BE2C (cell line): ENCODE measurements at regions not wholly inside any gene's neighbourhood (a gene's known extent, or its start where the extent isn't known, plus 50 kb on each side); places are given as distances from the start of the nearest gene placed in this dataset.
"Not testable (repeated sequence)": the region's sequence is repeated elsewhere in the genome, so short reads cannot be mapped to it uniquely, and the experiment has no call there.

Experiments
- DNase-seq: peaks from one replicate; pipeline ENCODE4 v3.0.0-alpha.2; 2020
- H3K27me3 ChIP-seq: fragments of 250-450 bp; sonication (Bioruptor Pico); 2 replicates; pipeline ENCODE4 v1.5.1; 2020; ENCODE audit warnings: mild to moderate bottlenecking
- H3K36me3 ChIP-seq: fragments of 250-450 bp; sonication (Bioruptor Pico); 2 replicates; pipeline ENCODE4 v1.5.1; 2020; ENCODE audit warnings: mild to moderate bottlenecking
- H3K4me1 ChIP-seq: fragments of 250-450 bp; sonication (Bioruptor Pico); 2 replicates; pipeline ENCODE4 v1.5.1; 2020
- H3K4me3 ChIP-seq: 2 replicates; pipeline ENCODE4 v1.5.1; 2011; ENCODE audit warnings: low read depth, low read length
- H3K9me3 ChIP-seq: fragments of 250-450 bp; sonication (Bioruptor Pico); 2 replicates; pipeline ENCODE4 v1.5.1; 2020
- TF ChIP-seq, protein P1 (sequence below): IDR thresholded peaks from 2 replicates; pipeline ENCODE4 v1.5.1; 2012; ENCODE audit warnings: mild to moderate bottlenecking, low read depth, low read length

DNA sequence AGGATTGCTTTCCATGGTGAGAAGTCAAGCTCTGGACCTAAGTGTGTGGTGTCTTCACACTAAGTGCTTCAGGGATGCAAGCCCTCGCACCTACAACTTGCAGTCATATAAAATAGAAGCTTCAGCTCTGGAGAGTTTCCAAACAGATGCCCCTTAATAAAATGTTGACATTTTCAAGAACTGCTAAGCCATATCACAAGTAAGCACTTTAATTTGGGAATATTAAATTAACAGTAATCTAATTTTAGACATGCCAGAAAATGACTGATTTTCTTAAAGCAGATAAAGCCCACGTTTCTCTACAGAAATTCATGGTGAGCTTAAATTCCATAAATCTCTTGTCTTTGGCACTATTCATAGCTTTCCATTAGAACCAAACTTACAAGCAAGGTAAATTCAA lies 600.1 kb upstream of the FLRT2 start:
- no peak for DNase-seq
- Histone ChIP-seq H3K36me3 (no peaks in the 10 kb centered on the region), H3K9me3 (no peaks in the 10 kb centered on the region), H3K4me3 (no peak overlapping the region), H3K4me1 (no peaks in the 10 kb centered on the region), H3K27me3 (no peaks in the 10 kb centered on the region)
- TF ChIP-seq, protein P1, sequence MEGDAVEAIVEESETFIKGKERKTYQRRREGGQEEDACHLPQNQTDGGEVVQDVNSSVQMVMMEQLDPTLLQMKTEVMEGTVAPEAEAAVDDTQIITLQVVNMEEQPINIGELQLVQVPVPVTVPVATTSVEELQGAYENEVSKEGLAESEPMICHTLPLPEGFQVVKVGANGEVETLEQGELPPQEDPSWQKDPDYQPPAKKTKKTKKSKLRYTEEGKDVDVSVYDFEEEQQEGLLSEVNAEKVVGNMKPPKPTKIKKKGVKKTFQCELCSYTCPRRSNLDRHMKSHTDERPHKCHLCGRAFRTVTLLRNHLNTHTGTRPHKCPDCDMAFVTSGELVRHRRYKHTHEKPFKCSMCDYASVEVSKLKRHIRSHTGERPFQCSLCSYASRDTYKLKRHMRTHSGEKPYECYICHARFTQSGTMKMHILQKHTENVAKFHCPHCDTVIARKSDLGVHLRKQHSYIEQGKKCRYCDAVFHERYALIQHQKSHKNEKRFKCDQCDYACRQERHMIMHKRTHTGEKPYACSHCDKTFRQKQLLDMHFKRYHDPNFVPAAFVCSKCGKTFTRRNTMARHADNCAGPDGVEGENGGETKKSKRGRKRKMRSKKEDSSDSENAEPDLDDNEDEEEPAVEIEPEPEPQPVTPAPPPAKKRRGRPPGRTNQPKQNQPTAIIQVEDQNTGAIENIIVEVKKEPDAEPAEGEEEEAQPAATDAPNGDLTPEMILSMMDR, result no peak

DNA sequence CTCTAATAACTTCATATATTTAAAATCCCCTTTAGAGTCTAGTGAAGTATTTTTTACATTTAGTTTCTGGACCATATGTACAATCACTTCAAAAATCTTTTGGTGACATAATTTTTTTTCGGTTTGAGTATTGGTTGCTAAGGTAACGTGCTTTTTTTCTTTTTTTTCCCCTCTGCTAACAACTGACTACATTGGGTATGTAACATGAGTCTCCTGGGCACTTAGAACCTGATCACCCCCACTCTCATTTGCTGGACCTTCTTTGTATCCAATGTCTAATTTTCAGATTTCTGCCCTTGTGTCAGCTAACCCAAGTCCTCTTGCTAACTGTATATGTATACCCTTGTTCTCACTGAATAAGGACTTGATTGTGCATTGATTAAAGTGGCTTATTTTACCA lies 592.9 kb upstream of the FLRT2 start:
- TF ChIP-seq, protein P1, result no peak
- H3K9me3 ChIP-seq, result no peaks in the 10 kb centered on the region
- no peaks in the 10 kb centered on the region for H3K4me1 ChIP-seq
- DNase-seq, result no peak
- no peak overlapping the region for H3K4me3 ChIP-seq
- H3K36me3 ChIP-seq, result no peaks in the 10 kb centered on the region
- no peaks in the 10 kb centered on the region for H3K27me3 ChIP-seq

DNA sequence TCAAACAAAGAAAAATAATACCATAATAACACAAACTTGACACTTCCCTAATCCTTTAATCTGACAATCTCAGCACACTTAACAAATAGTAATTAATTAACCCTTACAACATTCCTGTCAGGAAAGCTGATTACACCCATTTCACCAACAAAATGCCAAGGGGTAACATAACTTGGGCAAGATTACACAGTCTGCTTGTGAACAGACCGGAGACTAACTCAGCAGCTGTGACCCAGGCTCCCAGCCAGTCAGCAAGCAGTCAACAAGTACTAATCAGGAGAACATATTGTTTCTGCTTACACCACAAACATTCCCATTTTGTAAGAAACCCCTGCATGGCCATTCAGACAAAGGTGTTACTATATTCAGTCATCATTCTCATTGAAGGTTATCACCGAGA lies 592.5 kb upstream of the FLRT2 start:
- H3K36me3 ChIP-seq, result no peaks in the 10 kb centered on the region
- no peak for DNase-seq
- TF ChIP-seq, protein P1, result no peak
- no peaks in the 10 kb centered on the region for H3K9me3 ChIP-seq
- H3K4me3 ChIP-seq, result no peak overlapping the region
- no peaks in the 10 kb centered on the region for H3K27me3 ChIP-seq
- no peaks in the 10 kb centered on the region for H3K4me1 ChIP-seq

DNA sequence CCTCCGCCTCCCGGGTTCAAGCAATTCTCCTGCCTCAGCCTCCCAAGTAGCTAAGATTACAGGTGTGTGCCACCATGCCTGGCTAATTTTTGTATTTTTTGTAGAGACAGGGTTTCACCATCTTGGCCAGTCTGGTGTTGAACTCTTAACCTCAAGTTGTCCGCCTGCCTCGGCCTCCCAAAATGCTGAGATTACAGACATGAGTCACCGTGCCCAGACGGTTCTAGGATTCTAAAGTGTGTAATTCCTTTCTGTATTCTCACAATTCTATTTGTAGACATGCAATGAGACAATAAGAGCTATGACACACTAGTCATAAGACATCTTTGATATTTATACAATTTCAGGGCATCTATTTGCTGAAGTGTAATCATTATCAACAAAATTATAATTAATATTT lies 585.0 kb upstream of the FLRT2 start:
- not testable (repeated sequence) for H3K4me1 ChIP-seq, H3K27me3 ChIP-seq, H3K36me3 ChIP-seq, H3K9me3 ChIP-seq, H3K4me3 ChIP-seq, DNase-seq

DNA sequence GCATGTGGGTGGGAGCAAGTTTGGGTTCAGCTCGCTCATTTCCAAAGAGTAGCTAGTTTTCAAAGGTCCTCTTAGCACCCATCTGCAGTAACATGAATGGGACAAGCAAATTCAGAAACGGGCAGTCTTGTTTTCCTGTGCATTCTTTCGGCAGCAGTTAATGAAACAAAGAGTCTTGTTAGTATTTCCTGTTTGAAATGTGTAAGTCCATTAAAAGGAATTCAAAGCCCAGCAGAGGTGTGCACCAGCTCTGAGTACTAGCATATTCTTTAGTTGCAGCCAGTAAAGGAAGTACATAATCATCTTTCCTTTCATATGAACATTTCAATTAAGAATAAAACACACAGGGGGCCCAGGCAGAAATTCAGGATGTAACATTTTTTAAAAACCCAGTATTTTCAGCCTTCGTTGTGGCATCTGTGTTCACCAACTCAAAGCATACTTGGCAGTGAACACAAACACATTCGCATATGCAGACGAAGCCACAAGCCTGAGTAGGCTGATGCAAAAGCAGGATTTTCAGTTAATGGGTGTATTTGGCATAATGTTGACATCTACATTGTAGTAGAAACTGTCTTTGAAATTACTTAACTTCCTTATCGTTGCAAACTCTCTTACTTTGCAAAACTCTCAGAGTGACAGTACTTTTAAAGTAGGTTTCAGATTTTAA lies 570.0 kb upstream of the FLRT2 start:
- Histone ChIP-seq H3K9me3 (no peaks in the 10 kb centered on the region), H3K4me1 (no peaks in the 10 kb centered on the region), H3K36me3 (no peaks in the 10 kb centered on the region), H3K27me3 (no peaks in the 10 kb centered on the region), H3K4me3 (no peak overlapping the region)
- no peak for DNase-seq
- TF ChIP-seq, protein P1, result no peak

DNA sequence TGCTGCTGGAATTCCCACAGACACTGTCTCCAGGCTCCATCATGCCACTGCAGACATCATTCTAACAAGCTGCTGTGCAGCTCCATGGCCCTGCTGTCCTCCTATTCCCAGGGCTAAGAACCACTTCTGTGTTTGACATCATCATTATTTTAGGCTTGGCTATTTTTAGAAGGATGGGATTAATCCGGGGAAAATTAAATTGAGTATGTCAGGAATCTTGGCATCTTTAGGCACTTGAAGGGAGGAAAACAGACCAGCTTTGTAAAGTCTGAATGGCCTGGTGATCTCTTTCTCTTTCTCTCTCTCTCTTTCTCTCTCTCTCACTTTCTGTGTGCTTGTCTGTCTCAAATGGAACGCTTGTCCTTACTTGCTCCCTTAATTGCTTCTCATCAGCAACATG lies 568.3 kb upstream of the FLRT2 start:
- Histone ChIP-seq H3K27me3 (no peaks in the 10 kb centered on the region), H3K36me3 (no peaks in the 10 kb centered on the region), H3K4me1 (no peaks in the 10 kb centered on the region), H3K4me3 (no peak overlapping the region), H3K9me3 (no peaks in the 10 kb centered on the region)
- TF ChIP-seq, protein P1, result no peak
- no peak for DNase-seq

DNA sequence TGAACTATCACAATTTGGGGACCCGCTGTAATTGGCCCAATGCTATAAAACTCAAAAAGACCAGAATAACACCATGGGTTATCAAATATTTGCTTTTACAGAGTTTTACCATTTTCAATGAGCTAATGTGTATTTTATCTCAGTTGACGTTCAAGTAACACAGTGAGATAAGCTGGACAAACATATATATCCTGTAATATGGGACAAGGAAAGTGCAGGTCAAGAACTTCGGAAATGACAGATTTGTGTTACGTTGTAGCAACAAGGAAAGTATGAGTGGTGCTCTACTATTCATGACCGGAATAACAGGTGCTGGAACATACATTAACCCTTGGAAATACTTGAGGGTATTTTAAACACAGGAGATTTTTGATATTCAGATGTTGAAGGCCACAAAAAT lies 566.4 kb upstream of the FLRT2 start:
- H3K27me3 ChIP-seq, result no peaks in the 10 kb centered on the region
- TF ChIP-seq, protein P1, result no peak
- no peaks in the 10 kb centered on the region for H3K36me3 ChIP-seq
- DNase-seq, result no peak
- H3K4me3 ChIP-seq, result no peak overlapping the region
- H3K9me3 ChIP-seq, result no peaks in the 10 kb centered on the region
- H3K4me1 ChIP-seq, result no peaks in the 10 kb centered on the region
